Gastroesophageal sphincter (tissue), 4 donors: ENCODE measurements at regions not wholly inside any gene's neighbourhood (a gene's known extent, or its start where the extent isn't known, plus 50 kb on each side); places are given as distances from the start of the nearest gene placed in this dataset.

Experiments used
- ATAC-seq: fragments of 150-250 bp; one replicate; pipeline ENCODE4 v1.9.1; 2016; ENCODE audit warnings: mild to moderate bottlenecking, moderate library complexity
- H3K27ac ChIP-seq, 4 donors: fragments of 200-600 bp; sonication (generic) in 3 of 4; 1 replicate in 3 of 4; 2 replicates in 1 of 4; pipeline ENCODE4 v1.5.1; 2016 to 2019
- H3K27me3 ChIP-seq: fragments of 200-600 bp; sonication (generic); one replicate; pipeline ENCODE4 v1.5.1; 2019
- H3K36me3 ChIP-seq, 2 donors: fragments of 200-600 bp; sonication (generic); one replicate each; pipeline ENCODE4 v1.5.1; 2019; ENCODE audit warnings: control low read depth in 1 of 2
- H3K4me1 ChIP-seq, 3 donors: fragments of 200-600 bp; sonication (generic); 1 replicate in 2 of 3; 2 replicates in 1 of 3; pipeline ENCODE4 v1.5.1; 2016 to 2019; ENCODE audit warnings: control low read depth in 2 of 3
- H3K4me3 ChIP-seq, 2 donors: fragments of 200-600 bp; sonication (generic); one replicate each; pipeline ENCODE4 v1.5.1; 2019; ENCODE audit warnings: mild to moderate bottlenecking in 1 of 2, moderate library complexity in 1 of 2
- H3K9me3 ChIP-seq, 3 donors: fragments of 200-600 bp; sonication (generic); one replicate each; pipeline ENCODE4 v1.5.1; 2017 to 2019; ENCODE audit warnings: control low read depth in 2 of 3
- CTCF ChIP-seq, 4 experiments: fragments of 200-600 bp in 2 of 4; fragments of 450-650 bp in 2 of 4; sonication (generic) in 1 of 4; IDR thresholded peaks; one replicate each; pipeline ENCODE4 v1.5.1; 2017 to 2019; ENCODE audit warnings: antibody characterized with exemption in 4 of 4, mild to moderate bottlenecking in 2 of 4, moderate library complexity in 2 of 4
- EP300 ChIP-seq: sonication (generic); formaldehyde crosslinking; IDR thresholded peaks from one replicate; pipeline ENCODE4 v1.6.1; 2017; ENCODE audit warnings: antibody characterized with exemption, mild to moderate bottlenecking
- POLR2A ChIP-seq, 2 donors: fragments of 450-650 bp; IDR thresholded peaks; one replicate each; pipeline ENCODE4 v1.6.1; 2017; ENCODE audit warnings: antibody characterized with exemption in 2 of 2, mild to moderate bottlenecking in 2 of 2, moderate library complexity in 1 of 2
- POLR2AphosphoS5 ChIP-seq: sonication (generic); formaldehyde crosslinking; IDR thresholded peaks from one replicate; pipeline ENCODE4 v1.6.1; 2017; ENCODE audit warnings: antibody characterized with exemption
- WGBS, 2 donors: methylation state at CpG; one replicate each; pipeline ENCODE4 v1.1.5; 2018; ENCODE audit warnings: low coverage in 1 of 2; 5-methylcytosine and 5-hydroxymethylcytosine counted together

GRCh38 chr2:239884051-239884405 lies 141.1 kb downstream of the NDUFA10 start:
- WGBS, 2 donors: no CpG with 5 or more reads among the region's 5 CpGs
- H3K4me1 ChIP-seq: peaks cover 3 to 20% (median 9%) of the 10 kb centered on the region in 3 donors

GRCh38 chr2:239883326-239884050 lies 141.7 kb downstream of the NDUFA10 start:
- 0% methylated on average over 1 of the region's 12 CpGs; no CpG with 5 or more reads in 1 of the 2 donors for WGBS, 2 donors
- TF ChIP-seq POLR2AphosphoS5 (no peak), CTCF (IDR thresholded peaks at IDR 0.05) (no peak), POLR2A (IDR thresholded peaks at IDR 0.05) (no peak), EP300 (no peak)
- Histone ChIP-seq H3K27me3 (no peaks in the 10 kb centered on the region), H3K27ac (no peak overlapping the region), H3K36me3 (no peaks in the 10 kb centered on the region), H3K9me3 (peaks cover 0 to 37% (median 0%) of the 10 kb centered on the region in 3 donors), H3K4me1 (peaks cover 3 to 20% (median 9%) of the 10 kb centered on the region in 3 donors), H3K4me3 (no peak overlapping the region)
- ATAC-seq: no peak

More at GRCh38 chr2:239884051-239884405, 141.1 kb downstream of the NDUFA10 start:
- peaks cover 0 to 37% (median 0%) of the 10 kb centered on the region in 3 donors for H3K9me3 ChIP-seq
- no peak overlapping the region for H3K27ac ChIP-seq
- H3K27me3 ChIP-seq: no peaks in the 10 kb centered on the region
- TF ChIP-seq POLR2AphosphoS5 (no peak), EP300 (no peak), POLR2A (IDR thresholded peaks at IDR 0.05) (no peak), CTCF (IDR thresholded peaks at IDR 0.05) (no peak)
- H3K4me3 ChIP-seq: no peak overlapping the region
- ATAC-seq: no peak
- no peaks in the 10 kb centered on the region for H3K36me3 ChIP-seq

- no peak overlapping the region for H3K27ac ChIP-seq
- TF ChIP-seq EP300: no peak
- no peak for TF ChIP-seq CTCF (IDR thresholded peaks at IDR 0.05)
- TF ChIP-seq POLR2A (IDR thresholded peaks at IDR 0.05): no peak
- no peak for TF ChIP-seq POLR2AphosphoS5
Measured at GRCh38 chr2:239882781-239883180, 142.4 kb downstream of the NDUFA10 start.

GRCh38 chr2:239882331-239882732 lies 142.8 kb downstream of the NDUFA10 start:
- Histone ChIP-seq H3K27me3 (no peaks in the 10 kb centered on the region), H3K27ac (peak overlapping the region in 3 of 4 donors; percentile 52 to 68 (median 57)), H3K9me3 (peaks cover 0 to 37% (median 0%) of the 10 kb centered on the region in 3 donors), H3K36me3 (no peaks in the 10 kb centered on the region), H3K4me3 (no peak overlapping the region), H3K4me1 (peaks cover 3 to 20% (median 9%) of the 10 kb centered on the region in 3 donors)
- peak; percentile 67 for ATAC-seq
- no peak for TF ChIP-seq POLR2A (IDR thresholded peaks at IDR 0.05)
- no peak for TF ChIP-seq POLR2AphosphoS5
- TF ChIP-seq CTCF (IDR thresholded peaks at IDR 0.05): peak in 3 of 4 experiments; percentile 73 to 82 (median 82)
- WGBS, 2 donors: 10 to 26% methylated on average over 3 to 4 of the region's 5 CpGs

More at GRCh38 chr2:239882781-239883180, 142.4 kb downstream of the NDUFA10 start:
- Histone ChIP-seq H3K9me3 (peaks cover 0 to 37% (median 0%) of the 10 kb centered on the region in 3 donors), H3K27me3 (no peaks in the 10 kb centered on the region), H3K36me3 (no peaks in the 10 kb centered on the region), H3K4me1 (peaks cover 3 to 20% (median 9%) of the 10 kb centered on the region in 3 donors), H3K4me3 (no peak overlapping the region)
- ATAC-seq: no peak
- 86% methylated on average over 1 of the region's 4 CpGs; no CpG with 5 or more reads in 1 of the 2 donors for WGBS, 2 donors
